HEK293T (cell line): ENCODE measurements at regions not wholly inside any gene's neighbourhood (a gene's known extent, or its start where the extent isn't known, plus 50 kb on each side); places are given as distances from the start of the nearest gene placed in this dataset.

Source experiments
- CTCF ChIA-PET: fragments of 350-600 bp; formaldehyde crosslinking; extraction: SDS; loops from one replicate; lab custom pipeline; 2021; ENCODE audit warnings: antibody characterized with exemption, inconsistent platforms; lab: Yijun Ruan, JAX
- POLR2A ChIA-PET: fragments of 350-600 bp; formaldehyde crosslinking; extraction: SDS; loops from one replicate; lab custom pipeline; 2020; ENCODE audit warnings: antibody characterized with exemption, inconsistent platforms; lab: Yijun Ruan, JAX
- DNase-seq: peaks from one replicate; pipeline ENCODE4 v3.0.0; 2012; ENCODE audit warnings: mixed read lengths; ENCODE audit errors: extremely low spot score
- ARNT ChIP-seq: fragments of 450-650 bp; IDR thresholded peaks from 2 replicates; pipeline ENCODE4 v1.6.1; 2017; ENCODE audit warnings: mild to moderate bottlenecking
- BHLHE40 ChIP-seq: fragments of 450-650 bp; IDR thresholded peaks from 2 replicates; pipeline ENCODE4 v1.6.1; 2016; ENCODE audit warnings: mild to moderate bottlenecking, moderate library complexity, borderline replicate concordance
- CTBP1 ChIP-seq: fragments of 450-650 bp; IDR thresholded peaks from 2 replicates; pipeline ENCODE4 v1.6.1; 2016; ENCODE audit warnings: borderline replicate concordance
- ELF4 ChIP-seq: fragments of 450-650 bp; IDR thresholded peaks from 2 replicates; pipeline ENCODE4 v1.6.1; 2017; ENCODE audit warnings: antibody characterized with exemption
- FOXA1 ChIP-seq: fragments of 450-650 bp; IDR thresholded peaks from 2 replicates; pipeline ENCODE4 v1.6.1; 2016; ENCODE audit warnings: mild to moderate bottlenecking
- FOXK2 ChIP-seq: fragments of 450-650 bp; IDR thresholded peaks from 2 replicates; pipeline ENCODE4 v1.6.1; 2016; ENCODE audit warnings: mild to moderate bottlenecking
- FOXM1 ChIP-seq: fragments of 450-650 bp; IDR thresholded peaks from 2 replicates; pipeline ENCODE4 v1.6.1; 2017; ENCODE audit warnings: mild to moderate bottlenecking, borderline replicate concordance
- HDGF ChIP-seq: fragments of 450-650 bp; IDR thresholded peaks from 2 replicates; pipeline ENCODE4 v1.6.1; 2017; ENCODE audit warnings: antibody characterized with exemption, borderline replicate concordance
- L3MBTL2 ChIP-seq: fragments of 450-650 bp; conservative IDR thresholded peaks from 2 replicates; pipeline ENCODE4 v1.6.1; 2016; ENCODE audit warnings: mild to moderate bottlenecking
- LEF1 ChIP-seq: fragments of 450-650 bp; IDR thresholded peaks from 2 replicates; pipeline ENCODE4 v1.6.1; 2017; ENCODE audit warnings: mild to moderate bottlenecking, borderline replicate concordance
- NFRKB ChIP-seq: fragments of 450-650 bp; IDR thresholded peaks from 2 replicates; pipeline ENCODE4 v1.6.1; 2016; ENCODE audit warnings: mild to moderate bottlenecking, moderate library complexity
- SP1 ChIP-seq: fragments of 450-650 bp; IDR thresholded peaks from 2 replicates; pipeline ENCODE4 v1.6.1; 2017
- SUZ12 ChIP-seq: fragments of 450-650 bp; IDR thresholded peaks from 2 replicates; pipeline ENCODE4 v1.6.1; 2016; ENCODE audit warnings: mild to moderate bottlenecking
- TARDBP ChIP-seq: fragments of 450-650 bp; IDR thresholded peaks from 2 replicates; pipeline ENCODE4 v1.6.1; 2016
- ZNF384 ChIP-seq: fragments of 450-650 bp; IDR thresholded peaks from 2 replicates; pipeline ENCODE4 v1.6.1; 2016
- TF ChIP-seq, protein P1 (sequence below): fragments of 450-650 bp; IDR thresholded peaks from 2 replicates; pipeline ENCODE4 v1.6.1; 2016

DNA sequence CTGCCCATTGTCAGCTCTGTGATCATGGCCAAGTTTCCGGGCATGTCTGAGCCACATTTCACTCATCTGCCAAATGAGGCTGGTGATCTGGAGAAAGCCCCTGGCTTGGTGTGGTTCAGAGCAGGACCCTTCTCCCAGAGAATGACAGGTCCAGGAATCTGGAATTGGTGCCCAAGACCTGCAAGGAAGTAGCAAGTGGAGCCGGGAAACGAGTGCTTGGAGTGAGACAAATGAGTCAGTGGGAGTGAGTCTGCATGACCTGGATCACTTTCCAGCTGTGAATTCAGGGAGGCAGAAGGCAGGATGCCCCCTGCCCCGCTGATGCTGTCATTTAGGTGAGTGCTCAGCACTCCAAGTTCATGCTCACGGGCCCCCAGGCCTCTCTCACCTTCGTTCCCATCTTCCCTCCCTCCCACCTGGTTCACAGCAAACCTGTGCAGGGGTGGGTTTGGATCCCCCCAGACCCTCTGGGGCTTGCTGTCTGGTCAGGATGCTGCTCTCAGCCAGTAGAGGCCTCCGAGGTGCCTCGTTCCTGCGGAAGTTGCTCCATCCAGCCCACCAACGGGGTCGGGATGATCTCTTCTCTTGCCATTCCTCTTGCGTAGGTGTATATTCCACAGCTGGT is 104.4 kb downstream of the INHBB start:
- no peak for DNase-seq

DNA sequence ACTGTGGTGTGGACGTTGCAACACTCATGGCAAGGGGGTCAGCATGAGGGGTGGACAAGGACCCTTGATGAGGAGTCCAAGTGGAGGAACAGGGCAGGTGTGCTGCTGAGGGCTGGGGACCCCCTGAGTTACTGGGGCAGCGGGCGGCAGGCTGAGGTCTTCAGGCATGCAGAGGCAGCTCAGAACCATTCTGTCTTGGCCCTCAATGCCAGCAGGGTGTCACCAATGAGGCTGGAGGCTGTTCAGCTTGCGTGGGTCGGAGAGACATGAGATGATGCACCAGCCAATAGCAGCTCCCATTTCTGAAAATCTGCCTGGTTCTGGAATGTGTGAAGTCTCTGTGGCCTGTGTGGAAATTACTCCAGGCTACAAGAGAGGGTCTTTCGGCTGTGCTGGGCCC is 105.4 kb downstream of the INHBB start:
- no peak for TF ChIP-seq ZNF384
- no peak for TF ChIP-seq ELF4
- no peak for TF ChIP-seq HDGF
- no peak for TF ChIP-seq FOXA1
- TF ChIP-seq SUZ12 = no peak
- TF ChIP-seq TARDBP = no peak
- TF ChIP-seq L3MBTL2 = no peak
- no peak for TF ChIP-seq LEF1
- TF ChIP-seq ARNT = no peak
- no peak for TF ChIP-seq FOXK2
- TF ChIP-seq FOXM1 = no peak
- CTCF ChIA-PET = no interaction called here

More for the DNA sequence above, 104.4 kb downstream of the INHBB start:
- TF ChIP-seq TARDBP (no peak), ELF4 (no peak), LEF1 (no peak), NFRKB (no peak), ZNF384 (no peak)
- POLR2A ChIA-PET = no interaction called here
- CTCF ChIA-PET = no interaction called here

DNA sequence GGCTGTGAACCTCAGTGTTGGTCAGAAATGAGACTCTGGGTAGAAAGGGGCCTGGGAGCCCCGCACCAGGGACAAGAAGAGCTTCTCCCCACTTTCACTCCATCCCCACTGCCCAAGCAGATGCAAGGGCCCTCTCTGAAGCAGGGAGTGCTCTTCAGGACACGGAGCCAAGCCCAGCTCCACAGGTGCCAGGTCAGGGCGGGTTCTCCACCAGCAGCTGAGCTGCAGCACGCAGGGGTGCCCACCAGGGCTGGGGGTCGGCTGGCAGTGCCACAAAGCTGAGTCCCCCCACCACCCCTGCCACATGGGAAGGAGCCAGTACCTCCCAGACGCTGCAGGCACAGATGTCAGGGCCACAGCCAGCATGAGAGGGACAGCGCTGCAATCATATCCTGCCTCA is 106.2 kb downstream of the INHBB start:
- DNase-seq = no peak
- TF ChIP-seq BHLHE40 (no peak), TARDBP (no peak), LEF1 (no peak), HDGF (no peak), FOXM1 (no peak)
- ChIA-PET POLR2A (no interaction called here), CTCF (no interaction called here)

More for the DNA sequence above, 105.4 kb downstream of the INHBB start:
- no peak for DNase-seq
- POLR2A ChIA-PET = no interaction called here

DNA sequence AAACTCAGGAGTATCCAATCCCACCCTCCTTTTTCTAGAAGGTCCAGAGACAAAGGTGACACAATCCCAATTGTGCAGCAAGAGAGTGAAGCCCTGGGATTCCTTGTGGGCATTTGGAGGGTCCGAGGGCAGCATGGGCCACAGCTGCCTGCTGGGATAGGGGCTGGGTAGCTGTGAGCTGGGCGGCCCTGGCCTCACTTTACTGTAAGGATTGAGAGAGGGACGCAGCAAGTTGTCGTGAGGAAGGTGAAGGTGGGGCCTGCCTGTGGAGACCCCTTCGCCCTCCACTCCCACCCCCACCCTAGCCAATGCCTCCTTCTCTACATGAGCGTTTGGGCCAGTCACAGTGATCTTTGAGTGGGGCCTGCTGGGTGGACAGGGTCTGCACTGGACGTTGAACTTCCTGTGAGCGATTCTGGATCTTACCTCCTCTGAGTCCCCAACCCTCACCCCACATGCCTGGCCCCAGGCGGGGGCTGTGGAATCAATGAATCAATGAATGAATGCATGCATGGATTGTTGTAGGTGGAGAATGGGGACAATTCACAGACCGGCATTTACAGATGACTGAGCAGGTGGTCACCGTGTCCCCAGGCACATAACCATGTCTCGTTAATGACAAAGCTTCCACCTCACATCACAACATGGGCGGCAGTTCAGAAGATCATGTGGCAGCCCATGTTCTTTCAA is 107.2 kb downstream of the INHBB start:
- TF ChIP-seq, protein P1, sequence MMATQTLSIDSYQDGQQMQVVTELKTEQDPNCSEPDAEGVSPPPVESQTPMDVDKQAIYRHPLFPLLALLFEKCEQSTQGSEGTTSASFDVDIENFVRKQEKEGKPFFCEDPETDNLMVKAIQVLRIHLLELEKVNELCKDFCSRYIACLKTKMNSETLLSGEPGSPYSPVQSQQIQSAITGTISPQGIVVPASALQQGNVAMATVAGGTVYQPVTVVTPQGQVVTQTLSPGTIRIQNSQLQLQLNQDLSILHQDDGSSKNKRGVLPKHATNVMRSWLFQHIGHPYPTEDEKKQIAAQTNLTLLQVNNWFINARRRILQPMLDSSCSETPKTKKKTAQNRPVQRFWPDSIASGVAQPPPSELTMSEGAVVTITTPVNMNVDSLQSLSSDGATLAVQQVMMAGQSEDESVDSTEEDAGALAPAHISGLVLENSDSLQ = no peak
- no peak for TF ChIP-seq SP1
- no peak for TF ChIP-seq SUZ12
- no peak for TF ChIP-seq FOXM1
- no peak for TF ChIP-seq BHLHE40
- no peak for TF ChIP-seq LEF1
- no peak for TF ChIP-seq NFRKB
- TF ChIP-seq ZNF384 = no peak
- TF ChIP-seq L3MBTL2 = no peak
- no peak for TF ChIP-seq FOXA1
- TF ChIP-seq ARNT = no peak
- TF ChIP-seq FOXK2 = no peak
- DNase-seq = no peak
- POLR2A ChIA-PET = no interaction called here
- CTCF ChIA-PET = no interaction called here

DNA sequence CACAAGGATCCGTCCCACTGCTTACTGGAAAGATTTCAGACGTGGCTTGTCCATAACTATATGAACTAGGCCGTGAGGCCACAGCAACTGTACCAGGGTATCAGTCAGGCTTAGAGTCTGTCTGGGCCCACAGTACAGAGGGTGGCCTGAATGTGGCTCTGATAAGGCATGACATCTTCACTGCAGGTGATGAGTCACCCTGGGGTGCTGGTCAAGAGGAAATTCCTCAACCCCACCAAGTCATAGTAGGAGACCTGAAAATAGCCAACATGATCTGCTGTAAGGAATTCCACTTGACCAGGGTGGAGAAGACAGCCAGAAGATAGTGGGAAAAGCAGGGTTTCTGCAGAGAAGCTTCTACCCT is 107.7 kb downstream of the INHBB start:
- TF ChIP-seq HDGF (no peak), CTBP1 (no peak), FOXM1 (no peak), FOXA1 (no peak), FOXK2 (no peak), NFRKB (no peak), L3MBTL2 (no peak)
- TF ChIP-seq, protein P1 = no peak
- ChIA-PET CTCF (no interaction called here), POLR2A (no interaction called here)
- no peak for DNase-seq

DNA sequence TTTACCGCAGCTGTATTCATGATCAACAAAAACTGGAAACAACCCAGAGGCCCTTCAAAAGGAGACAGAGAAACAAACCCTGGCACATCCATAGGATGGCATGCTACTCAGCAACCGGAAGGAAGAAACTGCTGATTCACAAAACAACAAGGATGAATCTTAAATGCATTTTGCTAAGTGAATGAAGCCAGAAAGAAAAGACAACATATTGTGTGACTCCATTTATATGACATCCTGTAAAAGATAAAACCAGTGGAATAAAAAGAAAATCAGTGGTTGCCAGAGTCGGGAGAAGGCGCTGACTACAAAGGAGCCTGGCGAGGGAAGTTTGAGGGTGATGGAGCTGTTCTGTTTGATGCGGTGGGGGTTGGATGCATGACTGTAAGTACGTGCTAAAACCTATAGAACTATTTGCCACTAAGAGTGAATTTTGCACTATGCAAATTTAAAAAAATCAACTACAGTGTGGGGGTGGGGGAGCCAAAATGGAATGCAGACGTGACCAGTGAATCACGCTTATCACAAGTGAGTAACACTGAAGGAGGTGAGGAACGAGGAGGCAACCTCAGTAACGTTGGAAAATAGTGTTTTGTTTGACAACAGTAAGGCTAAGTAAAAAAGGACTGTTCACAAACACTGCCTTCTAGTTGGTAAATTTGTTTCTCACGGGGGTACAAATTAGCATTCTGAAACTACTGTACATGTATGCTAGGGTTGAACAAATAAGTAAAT is 108.9 kb downstream of the INHBB start:
- POLR2A ChIA-PET = no interaction called here
- CTCF ChIA-PET = interaction anchor here (0.8 kb wide), 1 partner anchor 11 kb away, joined by 3 read pairs; no protein-coding TSS in a partner anchor
- no peak for DNase-seq

More for the DNA sequence above, 108.9 kb downstream of the INHBB start:
- no peak for TF ChIP-seq BHLHE40
- TF ChIP-seq LEF1 = no peak
- TF ChIP-seq NFRKB = no peak
- TF ChIP-seq FOXM1 = no peak
- TF ChIP-seq SUZ12 = no peak
- no peak for TF ChIP-seq FOXA1
- no peak for TF ChIP-seq L3MBTL2
- no peak for TF ChIP-seq ZNF384
- TF ChIP-seq ELF4 = no peak
- TF ChIP-seq FOXK2 = no peak
- TF ChIP-seq SP1 = no peak
- TF ChIP-seq, protein P1 = no peak
- no peak for TF ChIP-seq TARDBP
- no peak for TF ChIP-seq HDGF
- no peak for TF ChIP-seq ARNT
- TF ChIP-seq CTBP1 = no peak
